ENCODE measurements at regions not wholly inside any gene's neighbourhood (a gene's known extent, or its start where the extent isn't known, plus 50 kb on each side); places are given as distances from the start of the nearest gene placed in this dataset.

- TF ChIP-seq PHF8 (conservative IDR thresholded peaks at IDR 0.05; ENCODE audit: low read depth, low read length) (no peak), BACH1 (IDR thresholded peaks at IDR 0.05; ENCODE audit: low read length) (no peak), SP4 (IDR thresholded peaks at IDR 0.05; ENCODE audit: low read length) (no peak), CBX8 (IDR thresholded peaks at IDR 0.05; ENCODE audit: borderline replicate concordance, low read depth, low read length) (no peak)
These were observed 1376.4 kb upstream of the CRIM1 start (continued) for GRCh38 chr2:34979148-34979547.

All from H1 (cell line).